NT2/D1 (cell line): ENCODE measurements at regions not wholly inside any gene's neighbourhood (a gene's known extent, or its start where the extent isn't known, plus 50 kb on each side); places are given as distances from the start of the nearest gene placed in this dataset.

Experiments
- YY1 ChIP-seq: IDR thresholded peaks from 2 replicates; pipeline ENCODE4 v1.6.1; 2011; ENCODE audit not compliant: insufficient read length, insufficient read depth
- ZNF274 ChIP-seq: IDR thresholded peaks from 2 replicates; pipeline ENCODE4 v1.6.1; 2011; ENCODE audit warnings: mild to moderate bottlenecking, low read depth, low read length

DNA sequence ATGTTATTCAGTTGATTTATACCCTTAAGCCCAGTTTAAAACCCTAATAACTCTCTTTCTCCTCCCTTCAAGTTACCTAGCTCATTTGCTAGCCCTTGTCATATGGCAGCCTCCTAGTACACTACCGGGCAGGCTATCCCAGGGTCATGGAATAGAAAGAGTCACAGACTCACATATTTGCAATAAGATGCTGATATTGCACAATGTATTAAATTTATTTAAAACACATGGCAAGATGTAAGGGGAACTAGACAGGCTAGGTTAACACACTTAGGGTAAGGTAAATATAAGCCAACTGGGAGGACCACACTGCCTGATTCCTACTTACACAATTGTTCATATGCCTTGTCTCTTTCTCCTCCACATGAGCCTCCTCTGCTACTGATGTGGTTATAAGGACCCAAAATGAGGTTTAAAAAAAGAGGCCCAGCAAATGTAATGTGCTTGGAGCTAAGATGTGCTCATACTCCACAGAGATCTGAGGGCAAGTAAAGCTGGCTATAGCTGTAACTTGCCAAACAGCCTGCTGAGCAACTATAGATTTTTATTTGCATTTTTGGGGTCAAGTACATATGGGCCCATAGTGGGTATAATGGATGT is 130.0 kb downstream of the ENC1 start:
- TF ChIP-seq ZNF274, result no peak
- TF ChIP-seq YY1, result no peak
